HCT116 (cell line): ENCODE measurements at regions not wholly inside any gene's neighbourhood (a gene's known extent, or its start where the extent isn't known, plus 50 kb on each side); places are given as distances from the start of the nearest gene placed in this dataset.

Experiments used
- EZH2 ChIP-seq: fragments of 200-600 bp; sonication (generic); IDR thresholded peaks from 2 replicates; pipeline ENCODE4 v1.6.1; 2017; ENCODE audit warnings: antibody characterized with exemption, mixed run types
- JUND ChIP-seq: IDR thresholded peaks from 2 replicates; pipeline ENCODE4 v1.6.1; 2012
- POLR2A ChIP-seq: IDR thresholded peaks from 2 replicates; pipeline ENCODE4 v1.7.0; 2011; ENCODE audit warnings: borderline replicate concordance; ENCODE audit not compliant: insufficient read depth, insufficient read length; ENCODE audit errors: extremely low read depth
- SRF ChIP-seq: IDR thresholded peaks from 2 replicates; pipeline ENCODE4 v1.6.1; 2012; ENCODE audit warnings: low read depth
- TF ChIP-seq, protein P1 (sequence below), 3 experiments: fragments of 200-600 bp in 1 of 3; sonication (generic) in 1 of 3; IDR thresholded peaks in 2 of 3; conservative IDR thresholded peaks in 1 of 3; 2 replicates each; pipeline ENCODE4 v1.5.1; 2012 to 2017; ENCODE audit warnings: low read depth in 2 of 3, low read length in 2 of 3, antibody characterized with exemption in 1 of 3, borderline replicate concordance in 1 of 3, control low read depth in 1 of 3, mild to moderate bottlenecking in 1 of 3, mixed read lengths in 1 of 3, mixed run types in 1 of 3, moderate library complexity in 1 of 3; ENCODE audit not compliant: insufficient read depth in 1 of 3

DNA sequence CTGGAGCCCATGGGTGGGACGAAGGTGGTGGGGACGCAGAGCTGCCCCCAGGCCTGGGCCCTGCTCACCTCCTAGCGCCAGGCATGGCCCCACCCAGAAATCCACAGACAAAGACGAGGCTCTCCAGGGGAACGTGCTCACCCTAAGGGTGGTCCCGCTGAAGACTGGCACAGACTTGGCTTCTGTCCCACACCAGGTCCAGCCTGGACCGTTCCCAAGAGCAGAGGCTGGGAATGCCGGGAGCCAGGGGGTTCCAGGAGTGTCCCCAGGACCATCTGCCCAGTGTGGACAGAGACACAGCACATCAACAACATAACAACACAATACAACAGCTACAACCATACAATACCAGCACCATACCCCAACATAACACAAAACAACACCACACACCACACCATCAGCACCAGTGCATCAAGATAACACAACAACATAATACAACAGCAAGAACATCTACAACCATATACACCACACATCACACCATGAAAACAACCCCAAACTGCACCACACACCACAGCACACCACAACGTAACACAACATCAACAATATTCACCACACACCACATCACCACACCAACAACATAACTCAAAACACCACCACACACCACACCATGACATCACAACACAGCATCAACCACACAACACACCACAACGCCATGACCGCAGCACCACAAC lies 329.6 kb downstream of the ADGRD1 start:
- TF ChIP-seq, protein P1, sequence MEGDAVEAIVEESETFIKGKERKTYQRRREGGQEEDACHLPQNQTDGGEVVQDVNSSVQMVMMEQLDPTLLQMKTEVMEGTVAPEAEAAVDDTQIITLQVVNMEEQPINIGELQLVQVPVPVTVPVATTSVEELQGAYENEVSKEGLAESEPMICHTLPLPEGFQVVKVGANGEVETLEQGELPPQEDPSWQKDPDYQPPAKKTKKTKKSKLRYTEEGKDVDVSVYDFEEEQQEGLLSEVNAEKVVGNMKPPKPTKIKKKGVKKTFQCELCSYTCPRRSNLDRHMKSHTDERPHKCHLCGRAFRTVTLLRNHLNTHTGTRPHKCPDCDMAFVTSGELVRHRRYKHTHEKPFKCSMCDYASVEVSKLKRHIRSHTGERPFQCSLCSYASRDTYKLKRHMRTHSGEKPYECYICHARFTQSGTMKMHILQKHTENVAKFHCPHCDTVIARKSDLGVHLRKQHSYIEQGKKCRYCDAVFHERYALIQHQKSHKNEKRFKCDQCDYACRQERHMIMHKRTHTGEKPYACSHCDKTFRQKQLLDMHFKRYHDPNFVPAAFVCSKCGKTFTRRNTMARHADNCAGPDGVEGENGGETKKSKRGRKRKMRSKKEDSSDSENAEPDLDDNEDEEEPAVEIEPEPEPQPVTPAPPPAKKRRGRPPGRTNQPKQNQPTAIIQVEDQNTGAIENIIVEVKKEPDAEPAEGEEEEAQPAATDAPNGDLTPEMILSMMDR (IDR thresholded peaks at IDR 0.05 in 2 of 3, conservative IDR thresholded peaks at IDR 0.05 in 1 of 3; ENCODE audit: borderline replicate concordance in 1 of 3, insufficient read depth in 1 of 3, low read depth in 2 of 3, low read length in 2 of 3): no peak
- TF ChIP-seq POLR2A: no peak
- no peak for TF ChIP-seq JUND
- no peak for TF ChIP-seq EZH2
- no peak for TF ChIP-seq SRF
